Caco-2 (cell line): ENCODE measurements at regions not wholly inside any gene's neighbourhood (a gene's known extent, or its start where the extent isn't known, plus 50 kb on each side); places are given as distances from the start of the nearest gene placed in this dataset.

ENCODE experiments used
- BruUV-seq: library from RNA; stranded (reverse); fragments of 400-500 nt; replicated peaks from 2 replicates; lab custom pipeline; 2021; lab: Mats Ljungman, UMichigan
- CTCF ChIA-PET: fragments of 300-600 bp; sonication (Branson Sonifier 250); formaldehyde crosslinking; loops from one replicate; lab custom pipeline; 2022; ENCODE audit warnings: antibody characterized with exemption; lab: Charles Lee
- POLR2A ChIA-PET: fragments of 300-600 bp; sonication (Branson Sonifier 250); formaldehyde crosslinking; loops from one replicate; lab custom pipeline; 2022; ENCODE audit warnings: antibody characterized with exemption; lab: Charles Lee
- DNase-seq, 2 experiments: peaks; one replicate each; pipeline versions ENCODE4 v3.0.0 to v3.0.0-alpha.2; 2020 to 2022
- H3K27me3 ChIP-seq: replicated peaks from 2 replicates; pipeline ENCODE4 v1.6.0; 2011; ENCODE audit warnings: low read length; ENCODE audit not compliant: control insufficient read depth, insufficient read depth
- H3K36me3 ChIP-seq: 2 replicates; pipeline ENCODE4 v1.5.1; 2011; ENCODE audit warnings: low read length; ENCODE audit not compliant: control insufficient read depth, insufficient read depth
- H3K4me1 ChIP-seq: fragments of 250-450 bp; sonication (Bioruptor Pico); 2 replicates; pipeline ENCODE4 v1.5.1; 2020; ENCODE audit warnings: mild to moderate bottlenecking
- H3K4me3 ChIP-seq: 2 replicates; pipeline ENCODE4 v1.5.1; 2011; ENCODE audit warnings: low read depth, mild to moderate bottlenecking, control low read depth, low read length
- H3K9me3 ChIP-seq: fragments of 250-450 bp; sonication (Bioruptor Pico); 2 replicates; pipeline ENCODE4 v1.5.1; 2020; ENCODE audit warnings: mild to moderate bottlenecking, moderate library complexity
- H3K27ac Mint-ChIP-seq: one replicate; pipeline ENCODE4 v1.8.0; 2022; ENCODE audit warnings: mixed read lengths; ENCODE audit not compliant: unreplicated experiment
- H3K27me3 Mint-ChIP-seq: one replicate; pipeline ENCODE4 v1.8.0; 2022; ENCODE audit warnings: mixed read lengths; ENCODE audit not compliant: insufficient read depth, unreplicated experiment
- H3K36me3 Mint-ChIP-seq: one replicate; pipeline ENCODE4 v1.8.0; 2022; ENCODE audit warnings: mild to moderate bottlenecking, mixed read lengths; ENCODE audit not compliant: insufficient read depth, unreplicated experiment
- H3K4me1 Mint-ChIP-seq: one replicate; pipeline ENCODE4 v1.8.0; 2022; ENCODE audit warnings: low read depth, mixed read lengths; ENCODE audit not compliant: unreplicated experiment
- H3K4me3 Mint-ChIP-seq: one replicate; pipeline ENCODE4 v1.8.0; 2022; ENCODE audit warnings: mild to moderate bottlenecking, moderate library complexity, mixed read lengths; ENCODE audit not compliant: unreplicated experiment
- H3K9me3 Mint-ChIP-seq: one replicate; pipeline ENCODE4 v1.8.0; 2022; ENCODE audit warnings: mixed read lengths; ENCODE audit not compliant: unreplicated experiment
- intact Hi-C: fragments of 100-400 bp; cut with micrococcal nuclease; formaldehyde crosslinking; loops from one replicate; pipeline ENCODE4 v1.10.0; 2022; ENCODE audit not compliant: unreplicated experiment
- TF ChIP-seq, protein P1 (sequence below), 2 experiments: fragments of 200-600 bp in 1 of 2; IDR thresholded peaks; 1 replicate in 1 of 2; 2 replicates in 1 of 2; pipeline versions ENCODE4 v1.5.1 to v1.8.0; 2011 to 2022; ENCODE audit warnings: antibody characterized with exemption in 1 of 2, control low read depth in 1 of 2, inconsistent platforms in 1 of 2, low read depth in 1 of 2, low read length in 1 of 2, mild to moderate bottlenecking in 1 of 2, moderate library complexity in 1 of 2; ENCODE audit not compliant: insufficient read depth in 1 of 2, severe bottlenecking in 1 of 2, unreplicated experiment in 1 of 2

DNA sequence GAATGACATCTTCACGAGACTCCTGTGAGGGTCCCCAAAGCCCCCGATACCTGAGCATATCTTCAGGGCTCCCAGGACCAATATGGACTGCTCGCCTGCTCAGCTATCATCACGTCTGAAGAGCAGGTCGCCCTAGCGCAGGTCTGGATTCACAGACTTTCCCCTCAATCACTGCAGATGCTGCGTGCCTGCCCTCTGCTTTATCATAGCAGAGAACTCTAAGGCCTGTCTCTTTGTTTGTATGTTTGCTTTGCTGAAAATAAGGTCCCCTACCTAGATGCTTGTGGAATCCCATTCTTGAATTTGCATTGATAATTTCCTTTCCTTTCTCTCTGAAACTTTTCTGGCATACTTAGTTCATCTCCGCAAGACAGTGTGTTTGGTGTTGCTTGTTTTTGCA lies 140.3 kb upstream of the NSMCE3 start:
- Histone ChIP-seq H3K27me3 (no peaks in the 10 kb centered on the region), H3K4me3 (no peak overlapping the region), H3K4me1 (no peaks in the 10 kb centered on the region), H3K9me3 (no peaks in the 10 kb centered on the region), H3K36me3 (no peaks in the 10 kb centered on the region)
- no peak for DNase-seq
- H3K27ac Mint-ChIP-seq: no peak overlapping the region
- TF ChIP-seq, protein P1, sequence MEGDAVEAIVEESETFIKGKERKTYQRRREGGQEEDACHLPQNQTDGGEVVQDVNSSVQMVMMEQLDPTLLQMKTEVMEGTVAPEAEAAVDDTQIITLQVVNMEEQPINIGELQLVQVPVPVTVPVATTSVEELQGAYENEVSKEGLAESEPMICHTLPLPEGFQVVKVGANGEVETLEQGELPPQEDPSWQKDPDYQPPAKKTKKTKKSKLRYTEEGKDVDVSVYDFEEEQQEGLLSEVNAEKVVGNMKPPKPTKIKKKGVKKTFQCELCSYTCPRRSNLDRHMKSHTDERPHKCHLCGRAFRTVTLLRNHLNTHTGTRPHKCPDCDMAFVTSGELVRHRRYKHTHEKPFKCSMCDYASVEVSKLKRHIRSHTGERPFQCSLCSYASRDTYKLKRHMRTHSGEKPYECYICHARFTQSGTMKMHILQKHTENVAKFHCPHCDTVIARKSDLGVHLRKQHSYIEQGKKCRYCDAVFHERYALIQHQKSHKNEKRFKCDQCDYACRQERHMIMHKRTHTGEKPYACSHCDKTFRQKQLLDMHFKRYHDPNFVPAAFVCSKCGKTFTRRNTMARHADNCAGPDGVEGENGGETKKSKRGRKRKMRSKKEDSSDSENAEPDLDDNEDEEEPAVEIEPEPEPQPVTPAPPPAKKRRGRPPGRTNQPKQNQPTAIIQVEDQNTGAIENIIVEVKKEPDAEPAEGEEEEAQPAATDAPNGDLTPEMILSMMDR (IDR thresholded peaks at IDR 0.05; ENCODE audit: insufficient read depth in 1 of 2, low read depth in 1 of 2, low read length in 1 of 2, severe bottlenecking in 1 of 2, unreplicated experiment in 1 of 2): no peak
- no peaks in the 10 kb centered on the region for H3K4me1 Mint-ChIP-seq
- BruUV-seq: no TSS peak
- intact Hi-C loops: no loop called here
- ChIA-PET CTCF (no interaction called here), POLR2A (interaction anchor here (0.7 kb wide), 1 partner anchor 73 kb away, joined by 6 read pairs; no protein-coding TSS in a partner anchor)
- no peaks in the 10 kb centered on the region for H3K9me3 Mint-ChIP-seq
- no peaks in the 10 kb centered on the region for H3K36me3 Mint-ChIP-seq
- peaks cover 10% of the 10 kb centered on the region for H3K27me3 Mint-ChIP-seq
- H3K4me3 Mint-ChIP-seq: no peak overlapping the region

DNA sequence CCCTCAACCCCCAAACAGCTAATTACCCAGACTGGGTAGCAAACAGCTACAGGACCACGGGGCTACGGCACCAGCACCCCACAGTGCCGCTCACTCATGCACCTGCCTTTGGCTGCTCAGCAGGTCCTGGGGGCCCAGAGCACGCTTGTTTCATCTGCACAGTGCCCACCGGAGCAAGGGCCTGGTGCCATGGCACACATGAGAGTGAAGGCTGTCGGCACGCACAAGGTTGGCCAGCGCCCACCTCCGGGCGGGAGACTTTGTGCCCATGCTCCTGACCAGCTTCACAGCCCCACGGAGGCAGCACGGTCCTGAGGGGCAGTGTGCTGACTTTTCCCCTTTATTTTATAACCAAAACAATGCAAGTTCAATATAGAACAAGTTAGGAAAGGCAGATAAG lies 135.9 kb upstream of the NSMCE3 start:
- Mint-ChIP-seq H3K27me3 (peaks cover 6% of the 10 kb centered on the region), H3K4me1 (no peaks in the 10 kb centered on the region), H3K27ac (no peak overlapping the region), H3K36me3 (no peaks in the 10 kb centered on the region), H3K4me3 (no peak overlapping the region), H3K9me3 (no peaks in the 10 kb centered on the region)
- Histone ChIP-seq H3K27me3 (no peaks in the 10 kb centered on the region), H3K9me3 (no peaks in the 10 kb centered on the region), H3K4me3 (no peak overlapping the region), H3K4me1 (no peaks in the 10 kb centered on the region), H3K36me3 (no peaks in the 10 kb centered on the region)
- no TSS peak for BruUV-seq
- POLR2A ChIA-PET: no interaction called here
- TF ChIP-seq, protein P1 (IDR thresholded peaks at IDR 0.05; ENCODE audit: insufficient read depth in 1 of 2, low read depth in 1 of 2, low read length in 1 of 2, severe bottlenecking in 1 of 2, unreplicated experiment in 1 of 2): no peak
- DNase-seq: no peak
- intact Hi-C loops: no loop called here
- CTCF ChIA-PET: no interaction called here

DNA sequence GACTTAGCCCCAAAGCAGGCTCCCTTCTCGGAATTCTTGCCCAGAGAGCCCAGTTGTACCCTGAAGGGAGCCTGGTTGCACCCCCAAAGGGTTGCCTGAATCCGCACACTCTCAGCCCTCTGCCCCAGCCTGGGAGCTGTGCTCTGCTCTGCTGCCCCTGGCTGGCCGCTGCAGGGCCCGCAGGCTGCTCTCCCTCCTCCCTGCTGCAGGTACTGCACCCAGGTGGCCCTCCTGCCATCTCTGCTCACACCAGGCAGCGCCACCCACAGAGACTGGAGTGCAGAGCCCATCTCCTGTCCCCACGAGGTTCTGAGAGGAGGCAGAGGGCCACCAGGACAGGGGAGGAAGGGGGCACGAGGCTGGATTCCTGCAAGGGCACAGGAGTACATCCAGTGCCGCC lies 134.2 kb upstream of the NSMCE3 start:
- Mint-ChIP-seq H3K4me3 (no peak overlapping the region), H3K27ac (no peak overlapping the region), H3K4me1 (no peaks in the 10 kb centered on the region), H3K36me3 (no peaks in the 10 kb centered on the region), H3K9me3 (no peaks in the 10 kb centered on the region), H3K27me3 (peaks cover 14% of the 10 kb centered on the region)
- Histone ChIP-seq H3K9me3 (no peaks in the 10 kb centered on the region), H3K36me3 (no peaks in the 10 kb centered on the region), H3K27me3 (no peaks in the 10 kb centered on the region), H3K4me3 (no peak overlapping the region), H3K4me1 (no peaks in the 10 kb centered on the region)
- peak in 1 of 2 experiments; percentile 45 for DNase-seq
- BruUV-seq: no TSS peak
- ChIA-PET POLR2A (no interaction called here), CTCF (no interaction called here)
- intact Hi-C loops: no loop called here
- TF ChIP-seq, protein P1 (IDR thresholded peaks at IDR 0.05; ENCODE audit: insufficient read depth in 1 of 2, low read depth in 1 of 2, low read length in 1 of 2, severe bottlenecking in 1 of 2, unreplicated experiment in 1 of 2): peak in 1 of 2 experiments; percentile 31
